ENCODE measurements at regions not wholly inside any gene's neighbourhood (a gene's known extent, or its start where the extent isn't known, plus 50 kb on each side); places are given as distances from the start of the nearest gene placed in this dataset.
A peak's percentile ranks its signal among the peaks of the same experiment; 100 is the strongest.

GRCh38 chr16:87028481-87029320 is 288.5 kb downstream of the C16orf95 start:
- no peak for TF ChIP-seq CTCF (IDR thresholded peaks at IDR 0.05)
- Histone ChIP-seq H3K9me3 (no peaks in the 10 kb centered on the region), H3K27me3 (peaks cover 10% of the 10 kb centered on the region), H3K36me3 (no peaks in the 10 kb centered on the region), H3K4me3 (no peak overlapping the region), H3K27ac (no peak overlapping the region), H3K4me1 (no peaks in the 10 kb centered on the region)
- intact Hi-C loops (cut with DNase I): no loop called here
- DNase-seq (peak; percentile 53), ATAC-seq (no peak)

GRCh38 chr16:87032554-87032953 is 284.6 kb downstream of the C16orf95 start:
- intact Hi-C loops (cut with DNase I): no loop called here
- DNase-seq (peak; percentile 26), ATAC-seq (no peak)
- H3K9me3 ChIP-seq: no peaks in the 10 kb centered on the region
- no peak overlapping the region for H3K27ac ChIP-seq
- no peaks in the 10 kb centered on the region for H3K36me3 ChIP-seq
- no peak overlapping the region for H3K4me3 ChIP-seq
- peaks cover 3% of the 10 kb centered on the region for H3K27me3 ChIP-seq
- no peaks in the 10 kb centered on the region for H3K4me1 ChIP-seq
- no peak for TF ChIP-seq CTCF (IDR thresholded peaks at IDR 0.05)

- DNase-seq (no peak), ATAC-seq (no peak)
- H3K9me3 ChIP-seq: no peaks in the 10 kb centered on the region
- no peak overlapping the region for H3K27ac ChIP-seq
- intact Hi-C loops (cut with DNase I): no loop called here
- no peak for TF ChIP-seq CTCF (IDR thresholded peaks at IDR 0.05)
- no peaks in the 10 kb centered on the region for H3K36me3 ChIP-seq
- no peaks in the 10 kb centered on the region for H3K27me3 ChIP-seq
- no peak overlapping the region for H3K4me3 ChIP-seq
- no peaks in the 10 kb centered on the region for H3K4me1 ChIP-seq
Measured at GRCh38 chr16:87033021-87033471, 284.1 kb downstream of the C16orf95 start.

GRCh38 chr16:87033541-87034300 is 283.5 kb downstream of the C16orf95 start:
- intact Hi-C loops (cut with DNase I): no loop called here
- H3K27me3 ChIP-seq: no peaks in the 10 kb centered on the region

GRCh38 chr16:87034317-87034716 is 282.9 kb downstream of the C16orf95 start:
- Histone ChIP-seq H3K36me3 (no peaks in the 10 kb centered on the region), H3K4me3 (no peak overlapping the region), H3K27ac (no peak overlapping the region), H3K4me1 (no peaks in the 10 kb centered on the region), H3K27me3 (no peaks in the 10 kb centered on the region), H3K9me3 (no peaks in the 10 kb centered on the region)
- ATAC-seq (no peak), DNase-seq (no peak)
- intact Hi-C loops (cut with DNase I): no loop called here
- TF ChIP-seq CTCF (IDR thresholded peaks at IDR 0.05): no peak

More at GRCh38 chr16:87033541-87034300, 283.5 kb downstream of the C16orf95 start:
- Histone ChIP-seq H3K27ac (no peak overlapping the region), H3K4me1 (no peaks in the 10 kb centered on the region), H3K9me3 (no peaks in the 10 kb centered on the region), H3K36me3 (no peaks in the 10 kb centered on the region), H3K4me3 (no peak overlapping the region)
- no peak for DNase-seq
- ATAC-seq: no peak
- no peak for TF ChIP-seq CTCF (IDR thresholded peaks at IDR 0.05)

All from upper lobe of right lung (tissue), 1 donor.